Body of pancreas (tissue), 4 donors: ENCODE measurements at regions not wholly inside any gene's neighbourhood (a gene's known extent, or its start where the extent isn't known, plus 50 kb on each side); places are given as distances from the start of the nearest gene placed in this dataset.
"Not testable (repeated sequence)": the region's sequence is repeated elsewhere in the genome, so short reads cannot be mapped to it uniquely, and the experiment has no call there.

Experiments
- ATAC-seq: fragments of 150-250 bp; one replicate; pipeline ENCODE4 v1.9.1; 2016
- DNase-seq, 4 donors: peaks; one replicate each; pipeline ENCODE4 v3.0.0-alpha.2; 2019
- H3K27ac ChIP-seq, 4 donors: fragments of 200-600 bp; sonication (generic); 1 replicate in 3 of 4; 2 replicates in 1 of 4; pipeline versions ENCODE4 v1.5.1 to v1.6.1; 2016 to 2019; ENCODE audit warnings: mild to moderate bottlenecking in 1 of 4, mixed read lengths in 1 of 4, moderate library complexity in 1 of 4
- H3K27me3 ChIP-seq, 2 donors: fragments of 200-600 bp; sonication (generic); one replicate each; pipeline ENCODE4 v1.6.0; 2016; ENCODE audit warnings: mild to moderate bottlenecking in 1 of 2
- H3K36me3 ChIP-seq, 2 donors: fragments of 200-600 bp; sonication (generic); replicated peaks in 1 of 2; 2 replicates each; pipeline ENCODE4 v1.5.1; 2016; ENCODE audit warnings: low read depth in 2 of 2; ENCODE audit not compliant: insufficient read depth in 1 of 2
- H3K4me1 ChIP-seq: fragments of 200-600 bp; sonication (generic); one replicate; pipeline ENCODE4 v1.6.0; 2016
- H3K4me3 ChIP-seq, 2 donors: fragments of 200-600 bp; sonication (generic); 1 replicate in 1 of 2; 2 replicates in 1 of 2; pipeline ENCODE4 v1.5.1; 2016 to 2019
- H3K9me3 ChIP-seq, 3 donors: fragments of 200-600 bp; sonication (generic); 1 replicate in 2 of 3; 2 replicates in 1 of 3; pipeline ENCODE4 v1.5.1; 2016
- WGBS, 2 donors: methylation state at CpG; one replicate each; pipeline ENCODE4 v1.1.5; 2017; 5-methylcytosine and 5-hydroxymethylcytosine counted together
- intact Hi-C: fragments of 100-400 bp; cut with DNase I; formaldehyde crosslinking; loops from one replicate; pipeline ENCODE4 v1.15.1; 2023

- DNase-seq, H3K36me3 ChIP-seq, H3K27ac ChIP-seq, H3K4me1 ChIP-seq, H3K9me3 ChIP-seq, H3K27me3 ChIP-seq, intact Hi-C loops, H3K4me3 ChIP-seq: not testable (repeated sequence)
- WGBS, 2 donors = no CpG with 5 or more reads among the region's 107 CpGs
- ATAC-seq = peak; percentile 4
These were observed 50.2 kb upstream of the FCGR2A start for GRCh38 chr1:161454865-161455707.

GRCh38 chr1:161453950-161454864, 51.0 kb upstream of the FCGR2A start:
- peak in 3 of 4 donors; percentile 32 to 35 (median 34) for DNase-seq
- 30 to 67% methylated on average over 3 to 18 of the region's 67 CpGs for WGBS, 2 donors
- H3K27ac ChIP-seq, H3K27me3 ChIP-seq, H3K36me3 ChIP-seq, intact Hi-C loops, H3K4me1 ChIP-seq, H3K9me3 ChIP-seq, H3K4me3 ChIP-seq: not testable (repeated sequence)
- ATAC-seq = peak; percentile 77

GRCh38 chr1:161451698-161452348, 53.4 kb upstream of the FCGR2A start:
- intact Hi-C loops, ATAC-seq, H3K36me3 ChIP-seq: not testable (repeated sequence)

GRCh38 chr1:161447760-161448332, 57.4 kb upstream of the FCGR2A start:
- intact Hi-C loops, H3K9me3 ChIP-seq, DNase-seq, H3K27me3 ChIP-seq, ATAC-seq, H3K36me3 ChIP-seq, H3K4me3 ChIP-seq, H3K27ac ChIP-seq, H3K4me1 ChIP-seq: not testable (repeated sequence)
- no CpG with 5 or more reads among the region's 66 CpGs for WGBS, 2 donors

More at GRCh38 chr1:161451698-161452348, 53.4 kb upstream of the FCGR2A start:
- H3K4me1 ChIP-seq, H3K4me3 ChIP-seq, H3K27me3 ChIP-seq, DNase-seq, H3K27ac ChIP-seq, H3K9me3 ChIP-seq: not testable (repeated sequence)
- WGBS, 2 donors = no CpG with 5 or more reads among the region's 29 CpGs

GRCh38 chr1:161447040-161447759, 58.1 kb upstream of the FCGR2A start:
- H3K9me3 ChIP-seq, H3K4me1 ChIP-seq, intact Hi-C loops, H3K4me3 ChIP-seq, H3K27me3 ChIP-seq, H3K27ac ChIP-seq, DNase-seq, H3K36me3 ChIP-seq: not testable (repeated sequence)
- no CpG with 5 or more reads among the region's 79 CpGs for WGBS, 2 donors
- peak; percentile 53 for ATAC-seq

- H3K27me3 ChIP-seq, H3K9me3 ChIP-seq, H3K4me1 ChIP-seq, H3K27ac ChIP-seq, intact Hi-C loops, H3K36me3 ChIP-seq, H3K4me3 ChIP-seq: not testable (repeated sequence)
- ATAC-seq (peak; percentile 25), DNase-seq (peak; percentile 11 to 18 (median 16))
- 69 to 76% methylated on average over 12 to 14 of the region's 18 CpGs for WGBS, 2 donors
These were observed 60.5 kb upstream of the FCGR2A start for GRCh38 chr1:161444725-161445124.

GRCh38 chr1:161444255-161444654, 61.0 kb upstream of the FCGR2A start:
- ATAC-seq, intact Hi-C loops: not testable (repeated sequence)
- no CpG with 5 or more reads among the region's 14 CpGs for WGBS, 2 donors

More at GRCh38 chr1:161444255-161444654, 61.0 kb upstream of the FCGR2A start:
- not testable (repeated sequence) for H3K27me3 ChIP-seq, H3K36me3 ChIP-seq, H3K9me3 ChIP-seq, H3K4me3 ChIP-seq, H3K4me1 ChIP-seq, H3K27ac ChIP-seq, DNase-seq
